Kidney (tissue), 13 donors: ENCODE measurements at regions not wholly inside any gene's neighbourhood (a gene's known extent, or its start where the extent isn't known, plus 50 kb on each side); places are given as distances from the start of the nearest gene placed in this dataset.

Experiments used
- DNase-seq, 5 donors: peaks; one replicate each; pipeline ENCODE4 v3.0.0-alpha.2; 2013 to 2020
- FAIRE-seq: peaks from 2 replicates; lab custom pipeline; 2012; peaks lifted over from hg19 to GRCh38; lab: Jason Lieb, UNC
- H3K27ac ChIP-seq, 2 donors: one replicate each; pipeline ENCODE4 v1.7.0; 2013; ENCODE audit warnings: low read depth in 2 of 2, low read length in 2 of 2, inconsistent platforms in 1 of 2
- H3K27me3 ChIP-seq: one replicate; pipeline ENCODE4 v1.7.1; 2013; ENCODE audit warnings: low read length, inconsistent platforms; ENCODE audit not compliant: control insufficient read depth, insufficient read depth
- H3K36me3 ChIP-seq, 3 donors: one replicate each; pipeline versions ENCODE4 v1.7.0 to v1.7.1; 2013; ENCODE audit warnings: low read length in 3 of 3, control low read depth in 1 of 3, inconsistent platforms in 1 of 3; ENCODE audit not compliant: insufficient read depth in 3 of 3, control insufficient read depth in 2 of 3
- H3K4me1 ChIP-seq, 3 donors: one replicate each; pipeline versions ENCODE4 v1.7.0 to v1.7.1; 2013; ENCODE audit warnings: low read length in 3 of 3, inconsistent platforms in 1 of 3, low read depth in 1 of 3; ENCODE audit not compliant: control insufficient read depth in 2 of 3, insufficient read depth in 2 of 3
- H3K4me3 ChIP-seq, 3 donors: one replicate each; pipeline versions ENCODE4 v1.7.0 to v1.8.1; 2013; ENCODE audit warnings: low read length in 3 of 3, control low read depth in 1 of 3, inconsistent platforms in 1 of 3
- H3K9ac ChIP-seq, 3 donors: one replicate each; pipeline versions ENCODE4 v1.7.0 to v1.7.1; 2013; ENCODE audit warnings: low read length in 3 of 3, control low read depth in 1 of 3, inconsistent platforms in 1 of 3
- H3K9me3 ChIP-seq, 3 donors: one replicate each; pipeline versions ENCODE4 v1.7.0 to v1.7.1; 2013; ENCODE audit warnings: low read length in 3 of 3, control low read depth in 1 of 3, inconsistent platforms in 1 of 3; ENCODE audit not compliant: control insufficient read depth in 2 of 3, insufficient read depth in 1 of 3
- CTCF ChIP-seq: IDR thresholded peaks from 3 replicates; pipeline ENCODE4 v1.5.1; 2012; ENCODE audit warnings: mild to moderate bottlenecking, moderate library complexity, borderline replicate concordance; ENCODE audit not compliant: insufficient read depth; ENCODE audit errors: extremely low read depth
- intact Hi-C: fragments of 100-400 bp; cut with DNase I; formaldehyde crosslinking; loops from one replicate; pipeline ENCODE4 v1.11.1; 2022
- donor health status: control.
- donor health status: control.
- donor health status: control.
- donor health status: control.
- donor health status: control.
- donor health status: DM: yes; HTN: yes; CAD: no.
- donor health status: Normal renal cell carcinoma (clear cell type).

- no peak overlapping the region for H3K4me3 ChIP-seq
- peaks cover 0 to 4% (median 0%) of the 10 kb centered on the region in 3 donors for H3K4me1 ChIP-seq
- DNase-seq (peak in 1 of 5 donors; percentile 40), FAIRE-seq (no peak)
- intact Hi-C loops, result no loop called here
- no peak for TF ChIP-seq CTCF
- no peak overlapping the region for H3K27ac ChIP-seq
- H3K9me3 ChIP-seq, result no peaks in the 10 kb centered on the region
- H3K36me3 ChIP-seq, result no peaks in the 10 kb centered on the region
- no peak overlapping the region for H3K9ac ChIP-seq
- H3K27me3 ChIP-seq, result no peaks in the 10 kb centered on the region
Measured at GRCh38 chr6:44047801-44048200, 79.5 kb downstream of the MRPL14 start.

GRCh38 chr6:44047179-44047546 lies 80.1 kb downstream of the MRPL14 start:
- Histone ChIP-seq H3K36me3 (no peaks in the 10 kb centered on the region), H3K27ac (no peak overlapping the region), H3K4me3 (no peak overlapping the region), H3K9me3 (no peaks in the 10 kb centered on the region), H3K4me1 (peaks cover 0 to 6% (median 0%) of the 10 kb centered on the region in 3 donors), H3K9ac (no peak overlapping the region), H3K27me3 (no peaks in the 10 kb centered on the region)
- DNase-seq (no peak), FAIRE-seq (no peak)
- intact Hi-C loops, result no loop called here
- TF ChIP-seq CTCF, result no peak

GRCh38 chr6:44046516-44047178 lies 80.6 kb downstream of the MRPL14 start:
- H3K4me3 ChIP-seq, result no peak overlapping the region
- intact Hi-C loops, result no loop called here
- no peaks in the 10 kb centered on the region for H3K9me3 ChIP-seq
- no peaks in the 10 kb centered on the region for H3K27me3 ChIP-seq
- no peaks in the 10 kb centered on the region for H3K36me3 ChIP-seq
- TF ChIP-seq CTCF, result no peak
- no peak for FAIRE-seq
- H3K9ac ChIP-seq, result no peak overlapping the region
- peak in 1 of 5 donors; percentile 8 for DNase-seq
- H3K4me1 ChIP-seq, result peaks cover 0 to 6% (median 0%) of the 10 kb centered on the region in 3 donors
- no peak overlapping the region for H3K27ac ChIP-seq

- Histone ChIP-seq H3K4me1 (peaks cover 0 to 6% (median 0%) of the 10 kb centered on the region in 3 donors), H3K36me3 (no peaks in the 10 kb centered on the region), H3K9me3 (no peaks in the 10 kb centered on the region), H3K9ac (no peak overlapping the region), H3K4me3 (no peak overlapping the region), H3K27me3 (no peaks in the 10 kb centered on the region), H3K27ac (no peak overlapping the region)
- intact Hi-C loops, result no loop called here
- DNase-seq (peak in 1 of 5 donors; percentile 56), FAIRE-seq (no peak)
- TF ChIP-seq CTCF, result no peak
Measured at GRCh38 chr6:44045672-44046015, 81.6 kb downstream of the MRPL14 start.
